Activated gamma-delta T cell treated with anti-CD3 and anti-CD28 coated beads, Interleukin-2, amount 50 U/mL, for 16 hours (primary cell): ENCODE measurements at regions not wholly inside any gene's neighbourhood (a gene's known extent, or its start where the extent isn't known, plus 50 kb on each side); places are given as distances from the start of the nearest gene placed in this dataset.

ENCODE experiments used
- DNase-seq: peaks from one replicate; pipeline ENCODE4 v3.0.0-alpha.2; 2020; ENCODE audit warnings: low read depth

- no peak for DNase-seq
Measured at GRCh38 chr12:91846466-91847055, 299.1 kb downstream of the BTG1 start.

- DNase-seq = no peak
Measured at GRCh38 chr12:91845365-91845764, 300.3 kb downstream of the BTG1 start.

- no peak for DNase-seq
Measured at GRCh38 chr12:91841822-91842221, 303.8 kb downstream of the BTG1 start.

GRCh38 chr12:91836696-91837095, 308.9 kb downstream of the BTG1 start:
- DNase-seq = no peak

- no peak for DNase-seq
Measured at GRCh38 chr12:91836264-91836663, 309.4 kb downstream of the BTG1 start.

GRCh38 chr12:91835693-91836092, 310.0 kb downstream of the BTG1 start:
- DNase-seq = no peak

- no peak for DNase-seq
Measured at GRCh38 chr12:91833780-91834359, 311.8 kb downstream of the BTG1 start.

GRCh38 chr12:91825999-91826398, 319.6 kb downstream of the BTG1 start:
- no peak for DNase-seq

GRCh38 chr12:91824991-91825390, 320.7 kb downstream of the BTG1 start:
- DNase-seq = no peak

- DNase-seq = no peak
Measured at GRCh38 chr12:91819132-91819447, 326.6 kb downstream of the BTG1 start.

GRCh38 chr12:91818227-91819131, 327.2 kb downstream of the BTG1 start:
- DNase-seq = no peak

- DNase-seq = no peak
Measured at GRCh38 chr12:91817517-91817916, 328.1 kb downstream of the BTG1 start.

GRCh38 chr12:91813701-91814100, 331.9 kb downstream of the BTG1 start:
- no peak for DNase-seq

- peak; percentile 68 for DNase-seq
Measured at GRCh38 chr12:91811481-91812287, 334.0 kb downstream of the BTG1 start.

GRCh38 chr12:91810531-91811451, 334.9 kb downstream of the BTG1 start:
- DNase-seq = no peak

GRCh38 chr12:91810077-91810476, 335.6 kb downstream of the BTG1 start:
- DNase-seq = no peak

- DNase-seq = no peak
Measured at GRCh38 chr12:91805031-91805430, 340.6 kb downstream of the BTG1 start.

GRCh38 chr12:91804533-91804932, 341.1 kb downstream of the BTG1 start:
- no peak for DNase-seq

GRCh38 chr12:91801048-91801447, 344.6 kb downstream of the BTG1 start:
- DNase-seq = no peak

- DNase-seq = no peak
Measured at GRCh38 chr12:91793676-91794075, 352.0 kb downstream of the BTG1 start.

GRCh38 chr12:91792597-91792996, 353.0 kb downstream of the BTG1 start:
- DNase-seq = no peak
